GM18502 (cell line): ENCODE measurements at regions not wholly inside any gene's neighbourhood (a gene's known extent, or its start where the extent isn't known, plus 50 kb on each side); places are given as distances from the start of the nearest gene placed in this dataset.
"Not testable (repeated sequence)": the region's sequence is repeated elsewhere in the genome, so short reads cannot be mapped to it uniquely, and the experiment has no call there.

Experiments
- ATAC-seq: cut with Tn5 transposase; IDR thresholded peaks from one replicate; pipeline ENCODE4 v1.9.1; 2021; ENCODE audit warnings: mild to moderate bottlenecking; ENCODE audit not compliant: unreplicated experiment, poor library complexity

DNA sequence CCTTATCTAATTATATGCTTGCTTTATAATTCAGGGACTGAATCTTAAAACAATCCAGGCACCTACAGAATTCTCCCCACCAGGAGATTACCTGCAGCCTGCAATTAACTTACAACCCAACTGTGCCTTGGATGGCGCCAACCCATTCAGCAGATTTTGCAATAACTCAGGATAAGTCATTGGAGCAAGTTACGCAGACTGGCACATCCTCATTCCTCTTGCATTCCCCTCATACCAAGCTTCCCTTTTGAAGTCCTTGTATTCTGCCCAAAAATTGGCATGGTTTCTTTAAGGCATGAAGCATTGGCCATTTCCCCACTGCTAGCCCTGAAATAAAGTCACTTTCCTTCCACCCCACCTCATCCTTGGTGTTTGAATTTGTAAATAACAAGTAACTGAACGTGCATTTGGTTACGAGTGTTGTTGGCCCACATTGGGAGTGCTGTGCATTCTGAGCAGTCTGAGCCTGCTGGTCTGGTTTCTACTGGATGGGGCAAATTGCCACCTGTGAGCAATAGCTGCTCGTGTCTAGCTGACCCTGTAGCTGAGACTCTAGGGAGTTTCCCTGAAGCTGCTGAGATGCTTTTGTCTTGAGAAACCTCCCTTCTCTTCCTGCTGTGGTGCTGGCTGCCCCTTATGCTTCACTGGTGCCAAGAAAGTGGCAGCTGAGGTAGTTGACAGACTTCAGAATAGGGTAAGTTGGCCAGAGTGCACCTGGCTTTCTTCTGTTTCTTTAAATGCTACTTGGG lies 99.2 kb upstream of the SCAF11 start:
- ATAC-seq, result no peak

DNA sequence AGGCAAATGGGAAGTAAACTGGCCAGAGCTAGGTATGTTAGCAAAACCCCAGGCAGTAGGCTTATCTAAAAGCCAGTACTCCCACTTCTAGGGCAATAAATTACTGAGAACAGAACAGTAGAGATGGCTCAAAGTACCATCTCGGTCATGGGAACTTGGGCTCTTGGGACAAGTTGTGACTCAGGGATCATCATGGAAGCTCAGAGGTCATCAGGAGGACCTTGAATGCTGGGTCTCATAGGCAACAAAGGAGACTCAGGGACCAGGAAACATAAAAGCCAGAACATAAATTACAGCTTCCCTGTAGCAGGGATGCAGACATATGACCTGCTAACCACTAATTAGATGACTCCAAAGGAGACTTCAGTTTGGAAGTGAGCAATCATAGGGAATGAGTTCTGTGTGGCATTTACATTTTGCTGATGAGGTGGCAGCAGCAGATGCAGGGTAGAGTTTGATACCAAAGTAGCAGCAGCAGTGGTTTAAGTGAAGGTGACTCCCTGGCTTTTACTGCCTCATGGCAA lies 97.6 kb upstream of the SCAF11 start:
- ATAC-seq, result no peak

GRCh38 chr12:46084666-46085631 lies 94.6 kb upstream of the SCAF11 start:
- ATAC-seq, result no peak

GRCh38 chr12:46082490-46083200 lies 92.3 kb upstream of the SCAF11 start:
- no peak for ATAC-seq

DNA sequence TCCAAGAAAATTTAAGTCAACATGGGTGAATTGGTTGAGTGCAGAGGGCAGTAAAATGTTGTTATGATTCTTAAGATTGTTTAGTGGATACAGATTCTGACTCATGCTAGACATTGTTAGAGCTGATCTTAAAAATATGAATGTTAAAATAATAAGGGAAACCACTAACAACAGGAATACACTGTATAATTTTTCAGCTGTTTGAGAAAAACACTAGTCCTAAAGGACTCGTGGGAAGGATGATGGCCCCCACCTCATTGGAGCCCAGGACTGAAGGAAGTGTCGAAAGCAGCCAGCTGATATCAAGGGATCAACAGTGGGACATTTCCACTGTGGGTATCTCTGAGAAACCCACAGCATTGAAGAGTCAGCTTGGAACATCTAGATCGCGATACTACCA lies 82.9 kb upstream of the SCAF11 start:
- ATAC-seq, result no peak

DNA sequence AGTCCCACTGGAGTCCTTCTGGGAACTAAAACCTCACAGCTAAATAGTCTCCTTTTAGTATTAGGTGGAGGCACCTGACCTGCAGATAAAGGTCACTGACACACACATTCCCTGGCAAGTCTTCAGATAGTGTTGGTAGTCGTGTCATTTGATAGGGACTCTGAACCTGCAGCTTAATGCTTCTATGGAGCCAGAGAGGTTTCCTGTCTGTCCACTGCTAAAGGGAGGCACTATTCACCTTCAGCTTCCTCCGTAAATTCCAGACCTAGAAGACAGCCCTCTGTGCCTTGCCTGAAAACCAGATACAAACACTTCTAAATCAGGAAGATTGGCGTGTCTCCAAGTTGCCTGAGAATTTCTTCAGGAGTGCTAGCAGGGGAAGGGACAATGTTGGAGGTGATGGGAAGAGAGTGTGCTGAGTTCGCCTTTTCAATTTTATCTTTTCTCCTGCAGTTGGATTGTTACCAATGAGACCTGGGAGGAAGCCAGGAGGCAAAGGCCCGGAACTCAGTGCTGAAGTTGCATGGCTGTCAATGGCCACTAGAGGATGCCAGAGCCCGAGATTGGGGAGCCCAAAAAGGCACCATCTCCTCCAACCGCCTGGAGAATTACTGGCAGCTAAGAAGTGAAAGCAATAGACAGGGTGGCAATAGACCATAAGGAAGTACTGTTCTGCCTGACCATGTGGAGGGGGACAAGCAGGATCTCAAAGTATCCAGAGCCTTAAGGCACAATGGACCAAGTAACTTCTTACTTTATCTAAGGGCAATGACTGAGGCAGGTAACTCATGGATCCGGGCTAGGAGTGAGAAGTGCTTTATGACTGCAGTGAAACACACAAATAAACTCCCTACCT lies 81.6 kb upstream of the SCAF11 start:
- peak; percentile 97 for ATAC-seq

GRCh38 chr12:46071335-46071734 lies 81.0 kb upstream of the SCAF11 start:
- no peak for ATAC-seq

- no peak for ATAC-seq
Observed at GRCh38 chr12:46067094-46067493, 76.7 kb upstream of the SCAF11 start.

- ATAC-seq, result peak; percentile 77
Observed at GRCh38 chr12:46065412-46066166, 75.2 kb upstream of the SCAF11 start.

- no peak for ATAC-seq
Observed at GRCh38 chr12:46064548-46064947, 74.2 kb upstream of the SCAF11 start.

- ATAC-seq, result not testable (repeated sequence)
Observed at GRCh38 chr12:46058697-46059096, 68.3 kb upstream of the SCAF11 start.

GRCh38 chr12:46050805-46051204 lies 60.4 kb upstream of the SCAF11 start:
- no peak for ATAC-seq

- no peak for ATAC-seq
Observed at GRCh38 chr12:46049665-46050064, 59.3 kb upstream of the SCAF11 start.

DNA sequence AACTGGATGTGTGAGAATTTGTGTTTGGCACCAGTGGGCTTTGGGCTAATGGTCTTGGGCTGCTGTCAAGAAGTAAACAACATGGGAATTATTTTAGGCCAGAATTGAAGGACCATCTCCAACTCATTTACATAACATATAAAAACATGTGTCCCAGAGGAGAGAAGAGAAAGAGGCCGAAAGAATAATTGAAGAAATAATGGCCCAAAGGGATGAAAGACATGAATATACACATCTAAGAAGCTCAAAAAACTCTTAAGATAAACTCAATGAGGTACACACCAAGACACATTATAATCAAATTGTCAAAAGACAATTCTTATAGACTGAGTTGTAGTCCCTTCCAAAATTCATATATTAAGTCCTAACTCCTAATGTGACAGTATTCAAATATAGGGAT lies 56.1 kb upstream of the SCAF11 start:
- ATAC-seq, result no peak

- ATAC-seq, result no peak
Observed at GRCh38 chr12:46043972-46044520, 53.7 kb upstream of the SCAF11 start.
